ENCODE measurements at regions not wholly inside any gene's neighbourhood (a gene's known extent, or its start where the extent isn't known, plus 50 kb on each side); places are given as distances from the start of the nearest gene placed in this dataset.
"Not testable (repeated sequence)": the region's sequence is repeated elsewhere in the genome, so short reads cannot be mapped to it uniquely, and the experiment has no call there.

GRCh38 chr22:44639891-44640617 is 62.0 kb upstream of the PRR5 start:
- Mint-ChIP-seq H3K36me3 (ENCODE audit: low read depth) (no peaks in the 10 kb centered on the region), H3K4me1 (no peaks in the 10 kb centered on the region), H3K27ac (ENCODE audit: unreplicated experiment) (no peak overlapping the region), H3K27me3 (ENCODE audit: low read depth) (no peaks in the 10 kb centered on the region), H3K4me3 (no peak overlapping the region), H3K9me3 (peaks cover 9% of the 10 kb centered on the region)
- TF ChIP-seq CTCF (conservative IDR thresholded peaks at IDR 0.05): no peak
- DNase-seq (ENCODE audit: low read depth, low spot score): no peak

GRCh38 chr22:44638971-44639760 is 62.8 kb upstream of the PRR5 start:
- peaks cover 6% of the 10 kb centered on the region for H3K9me3 Mint-ChIP-seq
- no peaks in the 10 kb centered on the region for H3K4me1 Mint-ChIP-seq
- H3K27ac Mint-ChIP-seq (ENCODE audit: unreplicated experiment): no peak overlapping the region
- H3K27me3 Mint-ChIP-seq (ENCODE audit: low read depth): no peaks in the 10 kb centered on the region
- H3K4me3 Mint-ChIP-seq: no peak overlapping the region
- no peaks in the 10 kb centered on the region for H3K36me3 Mint-ChIP-seq (ENCODE audit: low read depth)
- no peak for DNase-seq (ENCODE audit: low read depth, low spot score)
- no peak for TF ChIP-seq CTCF (conservative IDR thresholded peaks at IDR 0.05)

GRCh38 chr22:44636502-44637206 is 65.3 kb upstream of the PRR5 start:
- H3K9me3 Mint-ChIP-seq: not testable (repeated sequence)

DNA sequence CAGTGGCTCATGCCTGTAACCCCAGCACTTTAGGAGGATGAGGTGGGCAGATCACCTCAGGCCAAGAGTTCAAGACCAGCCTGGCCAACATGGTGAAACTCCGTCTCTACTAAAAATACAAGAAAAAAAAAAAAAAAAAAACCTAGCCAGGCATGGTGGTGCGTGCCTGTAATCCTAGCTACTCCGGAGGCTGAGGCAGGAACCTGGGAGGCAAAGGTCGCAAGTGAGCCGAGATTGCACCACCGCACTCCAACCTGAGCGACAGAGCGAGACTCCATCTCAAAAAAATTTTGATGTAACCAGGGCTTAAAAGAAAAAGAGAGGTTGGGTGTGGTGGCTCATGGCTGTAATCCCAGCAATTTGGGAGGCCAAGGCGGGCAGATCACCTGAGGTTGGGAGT is 66.4 kb upstream of the PRR5 start:
- not testable (repeated sequence) for H3K4me1 Mint-ChIP-seq; DNase-seq (ENCODE audit: low read depth, low spot score); H3K4me3 Mint-ChIP-seq; H3K27me3 Mint-ChIP-seq (ENCODE audit: low read depth); H3K36me3 Mint-ChIP-seq (ENCODE audit: low read depth); H3K27ac Mint-ChIP-seq (ENCODE audit: unreplicated experiment)
- H3K9me3 Mint-ChIP-seq: peaks cover 12% of the 10 kb centered on the region

More at GRCh38 chr22:44636502-44637206, 65.3 kb upstream of the PRR5 start:
- not testable (repeated sequence) for H3K27me3 Mint-ChIP-seq (ENCODE audit: low read depth); H3K27ac Mint-ChIP-seq (ENCODE audit: unreplicated experiment); H3K4me1 Mint-ChIP-seq; H3K36me3 Mint-ChIP-seq (ENCODE audit: low read depth); DNase-seq (ENCODE audit: low read depth, low spot score); H3K4me3 Mint-ChIP-seq

DNA sequence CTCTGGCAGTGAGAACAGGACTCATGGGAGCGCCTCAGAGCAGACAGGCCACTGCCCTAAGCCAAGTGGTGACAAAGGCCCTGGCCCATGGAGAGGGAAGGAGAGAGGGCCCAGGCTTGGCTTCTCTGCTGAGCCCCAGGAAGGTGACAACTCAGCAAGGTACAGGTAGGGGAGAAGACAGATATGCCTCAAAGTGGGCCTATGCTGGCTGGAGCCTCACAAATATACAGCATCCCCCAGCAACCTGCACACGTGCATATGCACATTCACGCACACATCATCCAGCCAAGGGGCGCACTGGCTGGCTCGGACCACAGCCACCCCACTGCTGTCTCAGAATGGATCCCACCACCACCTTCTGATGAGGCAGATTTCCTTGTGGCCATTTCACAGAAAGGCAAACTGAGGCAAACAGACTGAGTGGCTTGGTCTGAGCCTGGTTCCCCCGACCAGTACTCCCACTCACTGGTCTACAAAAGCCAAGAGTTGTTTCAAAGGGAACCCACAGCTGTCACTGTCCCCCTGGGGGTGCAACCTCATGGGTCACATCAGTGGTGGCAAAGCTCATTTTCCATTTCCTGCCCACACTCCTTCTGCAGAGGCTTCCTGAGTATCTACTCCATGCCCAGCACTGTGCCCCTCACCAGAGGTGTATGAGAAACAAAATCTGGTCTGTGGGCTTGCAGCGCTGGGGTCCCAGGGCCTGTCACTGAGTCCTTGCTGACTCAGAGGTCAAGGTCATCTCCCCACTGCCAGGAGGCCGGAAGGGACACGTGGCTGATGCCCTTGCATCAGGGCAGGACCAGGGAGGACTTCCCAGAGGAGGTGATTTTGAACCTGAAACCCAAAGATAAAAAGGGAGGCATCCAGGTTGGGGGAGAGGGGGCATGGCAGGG is 67.3 kb upstream of the PRR5 start:
- Mint-ChIP-seq H3K4me1 (no peaks in the 10 kb centered on the region), H3K27me3 (ENCODE audit: low read depth) (no peaks in the 10 kb centered on the region), H3K4me3 (no peak overlapping the region), H3K9me3 (peaks cover 12% of the 10 kb centered on the region), H3K27ac (ENCODE audit: unreplicated experiment) (peak overlapping the region; percentile 35), H3K36me3 (ENCODE audit: low read depth) (peaks cover 2% of the 10 kb centered on the region)
- TF ChIP-seq CTCF (conservative IDR thresholded peaks at IDR 0.05): no peak
- DNase-seq (ENCODE audit: low read depth, low spot score): no peak

- H3K4me1 Mint-ChIP-seq: no peaks in the 10 kb centered on the region
- DNase-seq (ENCODE audit: low read depth, low spot score): no peak
- peaks cover 2% of the 10 kb centered on the region for H3K36me3 Mint-ChIP-seq (ENCODE audit: low read depth)
- TF ChIP-seq CTCF (conservative IDR thresholded peaks at IDR 0.05): no peak
- peaks cover 12% of the 10 kb centered on the region for H3K9me3 Mint-ChIP-seq
- H3K4me3 Mint-ChIP-seq: no peak overlapping the region
- no peaks in the 10 kb centered on the region for H3K27me3 Mint-ChIP-seq (ENCODE audit: low read depth)
- no peak overlapping the region for H3K27ac Mint-ChIP-seq (ENCODE audit: unreplicated experiment)
Observed at GRCh38 chr22:44633647-44634046, 68.4 kb upstream of the PRR5 start.

Measured in neural crest cell (in vitro differentiated cells).